GM21825 (cell line): ENCODE measurements at regions not wholly inside any gene's neighbourhood (a gene's known extent, or its start where the extent isn't known, plus 50 kb on each side); places are given as distances from the start of the nearest gene placed in this dataset.

Experiments
- ATAC-seq: cut with Tn5 transposase; IDR thresholded peaks from one replicate; pipeline ENCODE4 v1.9.1; 2021; ENCODE audit warnings: mild to moderate bottlenecking, moderate library complexity; ENCODE audit not compliant: unreplicated experiment

DNA sequence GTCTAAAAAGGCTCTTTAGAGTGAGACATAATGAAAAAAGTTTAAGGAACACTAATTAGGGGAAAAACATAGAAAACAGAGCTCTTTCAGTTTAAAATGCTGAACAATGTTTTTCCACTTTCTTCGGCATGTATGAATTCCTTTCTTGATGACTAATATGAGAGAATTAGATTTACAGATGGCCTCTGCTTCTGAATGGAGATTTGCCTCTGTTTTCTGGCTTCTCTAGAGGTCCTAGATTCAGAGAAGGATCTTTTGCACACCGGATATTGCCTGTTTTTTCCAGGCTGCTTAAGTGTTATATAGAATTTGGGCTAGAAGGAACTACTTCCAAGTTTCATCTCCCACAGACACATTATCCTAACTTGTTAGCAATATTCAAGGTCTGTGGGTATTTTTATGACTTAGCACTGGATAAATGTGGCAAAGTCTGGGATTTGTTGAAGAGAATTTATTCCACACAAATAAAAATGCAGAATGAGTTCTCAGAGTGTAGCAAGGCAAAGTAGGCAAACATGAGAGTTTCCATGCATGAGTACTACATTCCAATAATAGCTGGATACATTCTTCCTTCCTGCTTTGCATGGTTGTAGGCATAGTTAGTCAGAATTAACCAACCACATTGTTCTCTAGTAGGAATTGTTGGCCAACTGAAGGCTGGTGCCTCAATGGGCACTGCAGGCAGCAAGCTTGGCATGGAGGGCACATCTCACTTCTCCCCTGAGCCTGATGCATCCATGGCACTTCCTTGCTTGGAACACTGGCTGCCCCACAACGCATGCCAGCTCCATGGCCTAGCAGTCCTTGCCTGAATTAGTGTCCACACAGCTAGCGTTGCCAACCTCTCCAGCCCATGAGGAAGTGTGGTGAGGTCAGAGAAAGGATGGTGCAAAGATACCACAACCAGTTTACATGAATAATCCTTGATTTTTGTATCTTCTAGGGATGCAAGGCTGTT, 224.2 kb downstream of the CLIC5 start:
- ATAC-seq, result no peak

DNA sequence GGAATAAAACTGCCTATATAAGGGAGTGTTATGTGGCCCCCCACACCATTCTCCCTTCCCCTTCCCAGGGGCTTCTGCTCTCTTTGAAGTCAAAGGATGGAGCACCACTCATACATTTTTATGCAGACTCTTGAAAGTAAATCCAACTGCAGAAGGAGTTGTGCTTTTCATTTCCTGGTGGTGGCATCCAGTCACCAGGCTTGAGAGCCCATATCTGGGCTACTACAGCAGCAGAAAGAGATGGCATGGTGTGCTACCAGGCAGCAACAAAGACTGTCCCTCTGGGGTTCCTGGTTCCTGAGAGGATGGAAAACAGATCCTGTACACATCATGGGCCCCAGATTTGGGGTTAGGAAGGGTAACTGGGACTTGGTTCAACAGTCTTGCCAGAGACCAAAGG, 226.4 kb downstream of the CLIC5 start:
- ATAC-seq, result no peak

DNA sequence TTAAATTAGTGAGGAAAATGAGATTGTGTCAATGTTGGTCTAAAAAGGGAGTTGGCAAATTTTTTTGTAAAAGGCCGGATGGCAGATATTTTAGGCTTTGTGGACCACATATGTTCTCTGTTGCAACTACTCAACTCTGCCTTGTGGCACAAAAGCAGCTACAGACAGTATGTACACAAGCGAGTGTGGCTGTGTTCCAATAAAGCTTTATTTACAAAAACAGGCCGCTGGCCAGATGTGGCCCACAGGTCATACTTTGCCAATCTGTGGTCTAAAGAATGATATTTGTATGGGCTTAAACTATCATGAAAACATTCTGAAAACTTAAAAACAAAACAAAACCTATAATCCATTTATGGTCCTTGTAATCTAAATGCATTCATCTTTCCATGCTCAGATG, 228.3 kb downstream of the CLIC5 start:
- ATAC-seq, result no peak

DNA sequence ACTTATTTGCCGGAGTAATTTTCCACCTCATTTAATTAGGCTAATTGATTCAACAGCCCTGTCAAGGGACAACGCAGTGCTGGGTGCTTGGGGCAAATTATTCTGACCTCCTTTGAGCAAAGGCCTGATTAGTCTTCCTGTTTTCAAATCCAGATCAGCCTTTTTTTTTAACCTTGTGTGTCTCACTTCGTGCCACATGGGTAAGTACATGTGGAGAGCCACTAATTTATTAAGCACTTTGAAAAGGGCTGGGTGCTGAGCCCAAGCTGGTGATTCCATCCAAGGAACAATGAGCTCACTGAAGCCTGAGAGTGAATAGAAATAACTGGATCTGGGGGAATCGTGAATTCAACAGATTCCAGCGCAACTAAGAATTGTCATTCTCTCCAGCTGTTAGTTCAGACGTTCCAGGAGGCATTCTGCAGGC, 229.3 kb downstream of the CLIC5 start:
- no peak for ATAC-seq

DNA sequence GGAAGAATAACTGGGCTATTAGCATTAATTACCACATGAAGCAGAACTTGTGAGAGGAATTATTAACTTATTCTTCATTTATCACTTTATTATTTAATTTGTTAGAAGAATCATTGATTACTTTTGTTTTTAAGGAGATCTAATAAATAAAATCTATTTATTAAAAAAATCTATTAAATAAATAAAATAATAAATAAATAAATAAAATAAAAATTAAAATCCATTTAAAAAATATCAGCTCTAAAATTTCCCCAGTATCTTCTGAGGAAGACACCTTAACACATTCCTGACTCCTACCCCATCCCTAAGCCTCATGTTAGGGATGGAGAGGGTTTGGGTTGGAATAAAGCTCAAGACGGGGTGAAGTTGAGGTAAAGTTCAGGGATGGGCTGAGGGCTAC, 231.4 kb downstream of the CLIC5 start:
- ATAC-seq, result no peak

DNA sequence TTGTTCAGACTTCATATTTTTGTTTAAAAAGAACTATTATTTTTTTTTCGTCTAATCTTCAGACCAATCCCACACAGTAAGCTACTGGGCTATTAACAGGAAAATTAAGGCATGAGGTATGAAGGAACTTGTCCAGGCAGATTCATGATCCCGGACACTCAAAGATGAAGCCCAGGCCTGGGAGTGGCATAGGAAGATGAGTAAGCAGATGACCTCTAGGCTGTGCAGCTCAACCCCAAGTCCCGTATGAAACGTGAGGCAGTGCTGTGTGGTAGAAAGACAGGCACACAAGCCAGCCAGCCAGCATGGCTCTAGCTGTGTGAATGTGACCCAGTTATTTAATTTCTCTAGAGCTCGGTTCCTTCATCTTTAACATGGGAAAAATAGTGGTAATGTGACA, 231.9 kb downstream of the CLIC5 start:
- no peak for ATAC-seq

DNA sequence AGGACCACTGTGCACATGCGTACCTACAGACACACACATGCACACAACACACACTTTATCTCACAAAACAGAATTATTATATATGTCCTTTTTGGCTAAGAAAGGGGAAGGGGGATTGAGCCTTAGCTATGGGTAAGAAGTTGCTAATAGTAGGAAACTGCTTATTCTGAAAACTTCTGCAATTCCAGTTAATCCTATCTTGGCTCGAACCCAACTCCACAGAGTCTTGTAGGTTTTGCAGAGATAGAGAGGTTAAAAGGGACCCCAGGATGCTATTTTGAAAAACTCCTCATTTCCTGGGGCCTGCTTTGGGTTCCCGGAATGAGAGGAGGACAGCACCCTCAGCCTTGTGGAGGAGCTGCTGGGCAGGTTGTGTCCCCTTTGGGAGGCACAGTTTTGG, 233.8 kb downstream of the CLIC5 start:
- ATAC-seq, result no peak

DNA sequence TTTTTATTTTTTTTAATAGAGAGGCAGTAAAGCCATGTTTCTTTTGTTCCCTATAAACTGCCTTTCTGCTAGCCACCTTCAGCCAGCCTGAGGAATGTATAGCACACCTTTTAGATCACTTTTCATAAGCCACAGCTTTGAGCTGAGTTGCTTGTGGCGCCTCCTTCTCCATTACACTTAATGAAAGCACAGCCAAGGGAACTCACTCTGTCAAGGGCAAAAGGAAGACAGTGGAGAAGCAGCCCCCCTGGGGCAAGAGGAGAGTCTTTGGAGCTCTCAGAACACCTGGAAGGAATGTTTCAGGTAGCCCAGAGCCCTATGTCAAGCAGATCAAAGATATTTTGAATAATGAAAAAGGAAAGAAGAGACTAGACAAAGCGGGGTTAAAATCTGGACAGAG, 235.1 kb downstream of the CLIC5 start:
- ATAC-seq, result no peak

DNA sequence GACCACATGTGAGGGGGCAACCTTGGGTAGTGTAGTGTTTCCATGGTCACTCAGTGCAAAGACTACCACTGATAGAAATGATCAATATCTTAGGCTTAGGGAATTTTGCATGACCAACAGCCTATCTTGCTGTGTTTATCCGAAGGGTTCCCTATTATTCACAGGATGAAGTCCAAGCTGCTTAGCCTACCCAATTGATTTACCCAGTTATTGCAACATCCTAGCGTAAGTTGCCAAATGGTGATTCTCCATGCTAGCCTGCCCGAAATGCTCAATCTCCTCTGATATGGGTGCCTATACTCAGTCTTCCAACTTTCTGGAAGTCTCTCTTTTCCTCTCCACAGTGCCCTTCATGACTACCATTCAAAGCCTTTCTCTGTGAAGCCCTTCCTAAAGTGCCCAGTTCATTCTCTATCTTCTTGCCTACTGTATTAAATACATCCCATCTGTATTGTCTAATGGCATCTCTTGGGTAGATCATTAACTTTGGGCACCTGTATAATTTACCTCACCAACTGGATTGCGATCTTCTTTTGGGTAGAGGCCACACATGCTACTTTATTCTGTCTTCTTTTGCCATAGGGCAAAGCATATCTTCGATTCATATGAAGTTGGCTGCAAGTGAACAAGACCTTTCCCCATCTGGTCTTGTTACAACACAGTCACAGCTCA, 240.5 kb downstream of the CLIC5 start:
- ATAC-seq, result no peak

DNA sequence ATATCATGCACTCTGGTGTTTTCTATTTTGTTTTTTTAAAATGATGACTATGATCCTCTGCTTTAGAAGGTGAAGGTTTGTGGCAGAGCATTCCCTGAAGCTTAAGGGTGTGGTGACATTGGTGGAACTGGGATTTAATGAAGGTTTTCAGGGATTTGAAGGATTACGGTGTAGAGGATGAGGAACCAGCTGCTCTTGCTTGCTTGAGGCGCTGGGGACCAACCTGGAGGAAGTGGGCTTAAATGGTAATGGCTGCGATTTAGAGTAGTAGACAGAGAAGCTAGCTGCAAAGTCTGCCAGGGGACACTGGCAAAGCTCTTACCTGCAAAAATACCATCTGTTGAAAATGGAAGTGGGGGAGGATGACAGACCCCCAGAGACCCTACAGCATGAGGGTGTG, 241.8 kb downstream of the CLIC5 start:
- no peak for ATAC-seq

DNA sequence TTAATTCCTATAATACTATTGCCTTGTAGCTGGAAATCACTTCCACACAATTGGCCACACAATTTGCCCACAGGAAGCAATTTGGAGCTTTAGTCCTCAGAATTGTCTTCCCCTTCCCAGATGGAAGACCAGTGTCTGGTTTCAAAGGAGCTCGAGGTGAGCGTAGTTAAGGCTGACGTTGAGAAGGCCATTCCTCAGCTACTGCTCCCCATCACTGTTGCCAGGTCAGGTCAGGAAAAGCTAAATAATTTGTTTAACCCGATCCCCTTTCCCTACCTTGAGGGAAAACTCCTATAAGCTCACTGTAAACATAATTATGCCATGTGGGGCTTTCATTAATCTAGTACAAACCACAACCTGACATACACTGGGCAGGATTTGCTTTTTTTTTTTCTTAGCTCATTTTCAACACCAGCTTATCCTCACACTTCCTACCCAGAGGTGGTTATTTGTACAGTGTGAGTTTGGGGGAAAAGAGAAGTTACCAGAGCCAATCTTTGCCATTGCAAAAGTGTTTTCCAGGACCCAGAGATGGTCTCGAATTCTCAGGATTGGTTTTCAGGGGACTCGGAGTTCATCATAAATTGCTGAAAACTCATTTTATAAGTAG, 242.7 kb downstream of the CLIC5 start:
- ATAC-seq, result no peak

DNA sequence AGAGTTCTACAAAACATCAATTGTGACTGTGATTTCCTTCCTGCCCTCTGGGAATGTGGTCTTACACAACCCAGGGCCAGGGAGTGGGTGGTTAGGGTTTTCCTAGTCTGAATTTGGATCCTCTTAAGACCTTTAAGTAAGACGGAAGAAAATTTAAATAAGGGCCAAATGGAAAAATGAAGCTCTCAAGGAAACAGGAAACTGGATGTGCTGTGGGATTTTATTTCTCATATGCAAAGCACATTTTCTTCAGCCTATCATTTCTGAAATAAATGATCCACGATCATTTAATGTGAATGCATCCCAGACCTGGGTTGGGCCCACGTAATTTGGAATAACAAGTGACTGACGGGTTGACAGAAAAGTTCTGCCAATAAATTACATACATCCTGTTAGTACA, 243.6 kb downstream of the CLIC5 start:
- no peak for ATAC-seq

DNA sequence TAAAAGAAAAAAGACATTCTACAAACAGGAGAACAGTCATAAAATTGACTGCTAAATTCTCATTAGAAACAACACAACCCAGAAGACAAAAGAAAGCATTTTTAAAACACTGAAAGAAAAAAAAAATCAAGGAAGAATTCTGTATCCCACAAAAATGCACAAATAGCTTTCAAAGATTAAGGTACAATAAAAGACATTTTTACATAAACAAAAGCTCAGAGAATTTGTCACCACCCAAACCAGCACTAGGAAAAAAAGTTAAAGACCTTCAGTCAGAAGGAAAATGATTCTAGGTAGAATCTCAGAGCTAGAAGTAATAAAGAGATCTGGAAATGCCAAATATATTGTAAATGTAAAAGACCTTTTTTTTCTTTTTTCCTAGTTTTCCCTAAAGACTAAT, 252.4 kb downstream of the CLIC5 start:
- ATAC-seq, result no peak

DNA sequence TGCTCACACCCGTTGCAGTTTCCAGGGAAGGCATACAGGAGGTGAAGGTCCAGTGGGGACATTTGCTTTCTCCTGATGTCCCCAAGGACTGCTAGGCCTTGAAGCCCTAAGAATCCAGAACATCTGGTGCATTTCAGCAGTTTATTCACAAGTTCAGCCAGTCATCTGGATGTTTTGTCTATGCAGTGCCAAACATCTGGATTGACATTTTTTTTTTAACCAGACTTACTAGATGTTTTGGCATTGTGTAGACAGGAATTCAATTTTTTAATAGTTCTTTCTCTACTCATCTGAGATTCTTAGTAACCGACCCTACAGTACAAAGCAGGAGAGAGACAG, 256.2 kb downstream of the CLIC5 start:
- no peak for ATAC-seq

DNA sequence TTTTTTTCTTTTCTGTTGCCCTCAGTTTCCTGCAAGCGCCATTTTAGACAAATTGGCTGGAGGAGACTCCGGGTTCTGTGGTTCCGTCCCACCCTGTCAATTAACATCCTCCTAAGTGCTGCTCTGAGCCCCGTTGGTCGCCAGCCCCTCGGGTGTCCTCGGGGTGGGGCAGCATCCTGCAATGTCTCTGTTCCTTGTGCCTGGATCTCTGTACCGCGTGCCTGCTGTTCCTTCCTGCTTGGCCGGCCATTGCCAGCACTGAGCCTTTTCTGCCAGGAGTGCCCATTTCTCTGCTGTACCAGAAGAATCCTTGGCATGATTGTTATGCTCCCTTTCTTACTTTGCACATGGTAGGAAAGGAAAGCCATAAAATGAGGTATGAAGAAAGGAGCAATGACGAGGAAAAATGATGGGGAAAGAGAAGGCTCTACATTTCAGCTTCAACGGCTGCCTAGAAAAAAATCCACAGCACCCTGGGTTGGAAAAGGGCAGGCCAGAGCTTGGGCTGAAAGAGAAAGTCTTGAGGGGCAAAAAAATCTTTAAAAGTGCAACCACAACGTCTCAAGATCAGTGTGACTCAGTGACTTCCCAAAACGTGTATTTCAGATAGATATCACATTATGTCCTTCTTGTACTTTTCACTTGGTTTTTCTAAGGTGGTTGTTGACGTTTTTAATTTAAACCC, 256.7 kb downstream of the CLIC5 start:
- no peak for ATAC-seq

DNA sequence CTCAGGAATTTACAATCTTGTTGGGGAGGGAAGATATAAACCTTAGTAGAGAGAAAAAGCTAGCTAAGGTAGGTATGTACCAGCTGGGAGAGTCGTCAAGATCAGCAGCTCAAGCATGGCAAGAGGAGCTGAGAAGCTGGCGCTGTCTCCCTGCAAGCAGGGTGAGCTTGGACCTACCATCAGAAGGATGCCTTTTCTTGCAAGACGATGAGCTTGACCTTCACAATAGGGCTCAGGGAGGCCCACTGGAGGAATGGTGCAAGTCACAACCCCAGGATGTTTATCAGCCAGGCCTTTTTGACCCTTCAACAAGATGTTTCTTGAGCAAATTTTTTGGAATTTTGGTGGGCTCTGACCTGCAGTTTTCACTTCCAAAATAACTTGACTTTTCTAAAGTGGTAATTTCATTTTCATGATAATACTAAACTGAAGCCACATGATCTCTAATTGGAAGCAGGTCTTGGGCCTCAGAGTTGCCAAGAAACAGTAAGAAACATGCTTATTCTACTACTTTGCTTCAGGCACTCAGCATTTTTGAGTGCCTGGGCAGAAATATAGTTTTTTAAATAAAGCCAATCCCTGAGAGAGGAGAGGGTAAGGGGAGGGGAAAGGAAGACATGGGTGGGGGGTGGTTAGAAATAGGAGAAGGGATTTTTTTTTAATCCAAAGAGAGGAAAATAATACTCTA, 258.1 kb downstream of the CLIC5 start:
- ATAC-seq, result no peak

DNA sequence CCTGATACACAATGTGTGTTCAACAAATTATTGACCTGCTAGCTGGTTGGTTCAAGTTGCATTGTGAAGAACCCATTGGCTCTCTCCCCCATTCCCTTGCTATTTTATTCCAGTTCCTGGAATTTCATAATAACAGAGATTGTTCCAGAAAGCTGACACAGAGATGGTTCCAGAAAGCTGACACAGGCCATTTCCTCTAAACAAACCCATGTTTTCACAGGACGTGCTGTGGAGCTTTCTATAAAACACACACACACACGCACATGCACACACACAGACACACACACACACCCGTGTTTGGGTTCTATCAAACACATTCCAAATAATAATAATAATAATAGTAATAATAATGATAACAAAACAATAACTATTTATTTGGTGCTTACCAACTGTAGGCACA, 259.1 kb downstream of the CLIC5 start:
- ATAC-seq, result no peak

DNA sequence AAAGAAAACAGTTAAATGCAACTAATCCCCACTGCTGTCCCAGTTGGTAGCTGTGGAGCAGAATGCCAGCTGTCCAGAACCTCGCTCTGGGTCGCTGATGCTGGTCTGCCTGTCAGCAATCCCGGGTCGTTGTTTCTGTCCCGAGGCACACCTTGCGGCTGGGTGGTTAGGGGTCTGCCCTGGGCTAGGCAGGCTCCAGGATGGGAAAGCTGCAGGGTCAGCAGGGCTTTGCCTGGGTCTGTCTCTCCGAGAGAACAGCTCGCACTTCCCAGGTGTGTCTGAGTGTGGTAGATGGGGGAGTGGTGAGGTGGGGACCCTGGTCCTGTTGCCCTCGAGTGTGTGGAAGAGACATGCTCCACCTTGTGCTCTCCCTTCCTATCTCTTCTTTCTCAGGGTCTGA, 261.2 kb downstream of the CLIC5 start:
- no peak for ATAC-seq

DNA sequence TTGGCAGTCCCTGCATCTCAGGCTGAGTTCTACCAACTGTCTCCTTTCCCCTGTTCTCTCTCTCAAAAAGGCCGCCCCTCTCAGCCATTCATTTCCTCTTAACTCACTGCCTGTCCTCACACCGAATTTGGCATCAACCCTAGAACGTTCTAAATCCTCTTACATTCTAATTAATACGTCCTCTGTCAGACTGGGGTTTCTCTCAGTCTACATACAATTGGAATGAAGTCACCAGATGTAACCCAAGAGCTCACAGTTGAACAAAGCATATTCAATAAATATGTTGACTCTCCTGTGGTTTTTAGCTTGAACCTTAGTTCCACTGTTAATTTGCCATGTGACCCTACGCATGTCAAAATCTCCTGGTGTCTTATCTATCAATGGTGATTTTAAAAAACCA, 269.6 kb downstream of the CLIC5 start:
- no peak for ATAC-seq

DNA sequence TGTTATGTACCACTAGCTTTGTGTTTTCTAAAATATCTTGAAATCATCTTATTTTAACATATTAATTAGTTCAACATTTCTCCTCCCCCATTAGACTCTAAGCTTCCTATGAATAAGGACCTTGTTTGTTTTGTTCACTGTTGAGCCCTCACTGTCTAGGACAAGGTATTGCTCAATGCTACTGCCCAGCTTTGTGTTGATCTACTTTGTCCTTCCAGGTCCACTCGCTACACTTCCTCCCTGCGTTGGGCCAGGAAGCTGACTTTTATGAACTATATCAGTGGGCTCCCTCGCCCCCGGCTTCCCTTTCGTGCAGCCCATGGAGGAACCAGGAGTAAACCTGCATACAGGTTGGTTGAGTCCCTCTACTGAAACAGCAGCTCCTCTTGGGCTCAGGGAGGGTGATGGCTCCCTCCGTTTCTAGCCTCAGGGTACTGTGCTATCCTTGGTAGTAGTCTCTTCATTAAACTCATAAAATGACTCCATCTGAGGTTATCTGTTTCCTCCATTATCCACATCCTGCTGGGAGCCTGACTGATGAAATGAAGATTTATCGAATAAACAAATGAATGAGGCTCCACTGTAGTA, 272.5 kb downstream of the CLIC5 start:
- no peak for ATAC-seq

DNA sequence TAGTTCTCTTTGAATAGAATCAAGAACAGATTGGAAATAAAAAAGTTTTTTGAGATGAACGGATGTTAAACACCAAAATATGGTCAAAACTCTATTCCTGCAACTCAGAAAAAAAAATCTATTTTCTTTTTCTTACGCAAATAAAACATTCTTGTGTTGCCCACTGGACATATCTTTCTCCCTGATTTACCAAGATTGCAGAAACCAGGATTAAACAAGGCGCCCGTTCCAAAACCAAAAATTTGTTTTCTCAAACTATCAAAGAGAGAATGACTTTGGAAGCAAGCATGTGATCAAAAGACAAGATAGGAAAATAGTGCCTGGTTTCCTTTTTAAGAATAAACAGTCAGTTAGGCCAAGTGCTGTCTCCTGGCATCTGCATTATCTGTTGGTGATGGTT, 273.1 kb downstream of the CLIC5 start:
- ATAC-seq, result no peak
